Trophoblast cell (in vitro differentiated cells and primary cell): ENCODE measurements at regions not wholly inside any gene's neighbourhood (a gene's known extent, or its start where the extent isn't known, plus 50 kb on each side); places are given as distances from the start of the nearest gene placed in this dataset.

Source experiments
- DNase-seq, 2 donors: peaks; one replicate each; pipeline ENCODE4 v3.0.0-alpha.2; 2016
- H2AFZ ChIP-seq: 2 replicates; pipeline ENCODE4 v1.6.1; 2013; ENCODE audit warnings: low read length, moderate library complexity, mild to moderate bottlenecking; ENCODE audit not compliant: insufficient read depth, poor library complexity
- H2AK5ac ChIP-seq: 2 replicates; pipeline ENCODE4 v1.6.1; 2013; ENCODE audit warnings: mild to moderate bottlenecking, low read length
- H2BK120ac ChIP-seq: 2 replicates; pipeline ENCODE4 v1.6.1; 2013; ENCODE audit warnings: low read length, mild to moderate bottlenecking, moderate library complexity; ENCODE audit not compliant: insufficient read depth, poor library complexity
- H2BK12ac ChIP-seq: 2 replicates; pipeline ENCODE4 v1.6.1; 2013; ENCODE audit warnings: mild to moderate bottlenecking, low read length, moderate library complexity
- H2BK5ac ChIP-seq: 2 replicates; pipeline ENCODE4 v1.6.1; 2013; ENCODE audit warnings: low read length, low read depth, moderate library complexity, mild to moderate bottlenecking; ENCODE audit not compliant: poor library complexity
- H3K14ac ChIP-seq: 2 replicates; pipeline ENCODE4 v1.6.1; 2013; ENCODE audit warnings: mild to moderate bottlenecking, low read length
- H3K18ac ChIP-seq: 2 replicates; pipeline ENCODE4 v1.6.1; 2013; ENCODE audit warnings: mild to moderate bottlenecking, low read length
- H3K23ac ChIP-seq: 2 replicates; pipeline ENCODE4 v1.6.1; 2013; ENCODE audit warnings: low read length
- H3K27ac ChIP-seq: 2 replicates; pipeline ENCODE4 v1.5.1; 2013; ENCODE audit warnings: low read depth, mild to moderate bottlenecking, inconsistent platforms, low read length, moderate library complexity
- H3K27me3 ChIP-seq: 2 replicates; pipeline ENCODE4 v1.6.1; 2013; ENCODE audit warnings: inconsistent platforms, mild to moderate bottlenecking, low read length, moderate library complexity; ENCODE audit not compliant: insufficient read depth
- H3K36me3 ChIP-seq, 2 experiments: 1 replicate in 1 of 2; 2 replicates in 1 of 2; pipeline ENCODE4 v1.6.1; 2013; ENCODE audit warnings: low read length in 2 of 2, mild to moderate bottlenecking in 2 of 2, moderate library complexity in 1 of 2; ENCODE audit not compliant: insufficient read depth in 2 of 2, control insufficient read depth in 1 of 2
- H3K4ac ChIP-seq: 2 replicates; pipeline ENCODE4 v1.6.1; 2013; ENCODE audit warnings: low read depth, mild to moderate bottlenecking, low read length, moderate library complexity
- H3K4me1 ChIP-seq, 2 experiments: 1 replicate in 1 of 2; 2 replicates in 1 of 2; pipeline ENCODE4 v1.6.1; 2013; ENCODE audit warnings: low read length in 2 of 2, mild to moderate bottlenecking in 2 of 2, moderate library complexity in 1 of 2; ENCODE audit not compliant: insufficient read depth in 2 of 2, control insufficient read depth in 1 of 2
- H3K4me2 ChIP-seq: 2 replicates; pipeline ENCODE4 v1.6.1; 2013; ENCODE audit warnings: inconsistent platforms, mild to moderate bottlenecking, low read length, moderate library complexity
- H3K4me3 ChIP-seq: 2 replicates; pipeline ENCODE4 v1.5.1; 2013; ENCODE audit warnings: mild to moderate bottlenecking, low read depth, low read length, inconsistent platforms
- H3K79me1 ChIP-seq: one replicate; pipeline ENCODE4 v1.6.1; 2013; ENCODE audit warnings: low read length
- H3K79me2 ChIP-seq: 2 replicates; pipeline ENCODE4 v1.6.1; 2013; ENCODE audit warnings: low read length, mild to moderate bottlenecking; ENCODE audit not compliant: control insufficient read depth, insufficient read depth, poor library complexity
- H3K9ac ChIP-seq: 2 replicates; pipeline ENCODE4 v1.6.1; 2013; ENCODE audit warnings: mild to moderate bottlenecking, low read length
- H3K9me3 ChIP-seq: 2 replicates; pipeline ENCODE4 v1.6.1; 2013; ENCODE audit warnings: low read depth, mild to moderate bottlenecking, control low read depth, inconsistent platforms, low read length; ENCODE audit not compliant: insufficient read depth
- H4K12ac ChIP-seq: 2 replicates; pipeline ENCODE4 v1.6.1; 2013; ENCODE audit warnings: low read depth, mild to moderate bottlenecking, low read length, moderate library complexity
- H4K8ac ChIP-seq: 2 replicates; pipeline ENCODE4 v1.6.1; 2013; ENCODE audit warnings: low read depth, mild to moderate bottlenecking, low read length, moderate library complexity
- H4K91ac ChIP-seq: one replicate; pipeline ENCODE4 v1.6.1; 2013; ENCODE audit warnings: low read depth, mild to moderate bottlenecking, low read length, moderate library complexity
- WGBS: extraction: QIAGEN DNeasy Blood & Tissue Kit; methylation state at CpG from one replicate; pipeline ENCODE4 v1.1.7; 2013; ENCODE audit warnings: missing lambda C conversion rate; ENCODE audit not compliant: insufficient read length, insufficient coverage; ENCODE audit errors: extremely low coverage; 5-methylcytosine and 5-hydroxymethylcytosine counted together

DNA sequence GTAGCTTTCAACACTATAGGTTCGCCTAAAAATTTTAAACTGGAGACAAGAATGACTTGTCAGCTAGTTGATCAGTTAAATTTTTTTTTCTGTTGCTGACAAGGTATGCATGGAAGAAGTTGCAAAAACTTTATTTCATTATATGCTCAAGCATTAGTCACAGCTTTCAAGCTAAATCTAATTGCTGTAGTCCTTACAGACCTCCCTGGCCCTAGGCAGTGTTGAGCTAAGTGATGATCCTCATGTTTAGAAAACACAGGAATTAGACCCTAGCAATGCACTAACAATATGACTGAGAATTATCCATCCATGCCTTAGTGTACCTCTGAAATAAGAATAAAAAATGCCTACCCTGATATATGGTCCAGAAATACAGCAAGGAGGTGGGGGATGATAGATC lies 253.4 kb downstream of the SP3 start:
- H3K9ac ChIP-seq = no peak overlapping the region
- no peak overlapping the region for H3K23ac ChIP-seq
- H3K18ac ChIP-seq = no peak overlapping the region
- H3K4me2 ChIP-seq = no peak overlapping the region
- H4K12ac ChIP-seq = no peak overlapping the region
- no peak overlapping the region for H2AFZ ChIP-seq
- H2BK5ac ChIP-seq = no peak overlapping the region
- H3K4me3 ChIP-seq = no peak overlapping the region
- no peak overlapping the region for H3K27ac ChIP-seq
- H3K4me1 ChIP-seq = no peaks in the 10 kb centered on the region
- no peaks in the 10 kb centered on the region for H3K36me3 ChIP-seq
- WGBS = no CpG with 5 or more reads among the region's 1 CpG
- no peak overlapping the region for H2BK120ac ChIP-seq
- no peaks in the 10 kb centered on the region for H3K79me1 ChIP-seq
- no peaks in the 10 kb centered on the region for H3K9me3 ChIP-seq
- H3K4ac ChIP-seq = no peak overlapping the region
- H2BK12ac ChIP-seq = no peak overlapping the region
- H4K8ac ChIP-seq = no peak overlapping the region
- no peaks in the 10 kb centered on the region for H3K79me2 ChIP-seq
- H2AK5ac ChIP-seq = no peak overlapping the region
- no peak overlapping the region for H4K91ac ChIP-seq
- no peak overlapping the region for H3K14ac ChIP-seq
- DNase-seq = no peak
- no peaks in the 10 kb centered on the region for H3K27me3 ChIP-seq

DNA sequence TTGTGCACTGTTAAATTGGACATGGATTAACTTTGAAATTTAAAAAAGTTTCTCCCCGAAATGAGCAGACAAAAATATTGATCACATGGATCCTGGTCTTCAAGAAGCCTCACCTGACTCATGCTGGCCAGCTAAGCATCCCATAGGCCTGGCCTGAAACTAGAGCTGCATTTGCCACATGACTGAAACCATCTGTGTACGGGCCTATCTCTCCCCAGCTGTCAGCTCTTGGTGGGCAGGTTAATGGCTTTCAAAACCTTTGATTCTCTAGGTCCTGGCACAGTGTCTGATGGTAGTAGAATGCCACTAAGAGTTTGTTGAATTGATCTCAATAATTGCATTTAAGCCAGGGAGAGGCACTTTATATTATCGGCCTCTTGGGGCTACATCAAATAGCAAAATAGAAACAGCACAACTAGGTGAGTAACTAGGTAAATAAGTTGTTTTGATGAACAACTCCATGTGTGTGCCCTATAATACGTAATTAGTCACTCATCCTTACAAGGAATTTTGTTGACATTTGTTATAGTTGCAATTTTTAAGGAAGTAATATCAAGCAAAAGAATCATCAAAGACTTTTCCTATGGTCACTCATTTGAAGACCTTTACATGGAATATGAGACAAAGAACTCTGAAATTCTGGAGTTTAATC lies 251.1 kb downstream of the SP3 start:
- Histone ChIP-seq H4K12ac (no peak overlapping the region), H3K27me3 (no peaks in the 10 kb centered on the region), H2AFZ (no peak overlapping the region), H3K9ac (no peak overlapping the region), H4K8ac (no peak overlapping the region), H3K23ac (no peak overlapping the region), H3K79me1 (no peaks in the 10 kb centered on the region), H3K18ac (no peak overlapping the region), H3K4me3 (no peak overlapping the region), H3K4me1 (no peaks in the 10 kb centered on the region), H3K79me2 (no peaks in the 10 kb centered on the region), H2BK5ac (no peak overlapping the region), H3K27ac (no peak overlapping the region), H2BK120ac (no peak overlapping the region), H2AK5ac (no peak overlapping the region), H3K9me3 (no peaks in the 10 kb centered on the region), H3K4me2 (no peak overlapping the region), H4K91ac (no peak overlapping the region), H3K14ac (no peak overlapping the region), H3K36me3 (no peaks in the 10 kb centered on the region), H2BK12ac (no peak overlapping the region), H3K4ac (no peak overlapping the region)
- DNase-seq = no peak
- WGBS = no CpG with 5 or more reads among the region's 4 CpGs

DNA sequence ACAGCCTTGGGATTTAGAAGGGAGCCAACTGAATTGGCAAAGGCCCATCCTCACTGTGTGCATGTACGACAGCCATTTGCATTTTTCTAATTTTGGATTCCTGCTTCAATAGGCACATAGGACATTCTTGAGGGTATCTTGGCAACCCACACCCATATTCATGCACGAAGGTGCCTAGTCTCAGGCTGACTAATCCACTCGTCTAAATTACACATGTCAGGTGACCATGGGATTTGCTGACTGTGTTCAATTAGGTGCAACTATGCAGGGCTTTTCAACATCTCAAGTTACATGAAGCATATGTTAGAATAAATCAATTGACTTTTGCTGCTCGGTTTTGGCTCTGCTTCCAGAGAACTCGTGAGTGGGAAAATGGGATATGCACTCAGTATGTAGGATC lies 249.7 kb downstream of the SP3 start:
- H2BK12ac ChIP-seq = no peak overlapping the region
- peaks cover 0 to 2% of the 10 kb centered on the region in 2 experiments for H3K4me1 ChIP-seq
- H3K27me3 ChIP-seq = no peaks in the 10 kb centered on the region
- no peak overlapping the region for H3K23ac ChIP-seq
- H3K9me3 ChIP-seq = no peaks in the 10 kb centered on the region
- H4K8ac ChIP-seq = no peak overlapping the region
- no peak overlapping the region for H2BK120ac ChIP-seq
- H3K18ac ChIP-seq = no peak overlapping the region
- no peak overlapping the region for H4K91ac ChIP-seq
- H2BK5ac ChIP-seq = no peak overlapping the region
- no peak for DNase-seq
- no peak overlapping the region for H3K4me3 ChIP-seq
- no peak overlapping the region for H3K4ac ChIP-seq
- no peaks in the 10 kb centered on the region for H3K79me2 ChIP-seq
- H2AFZ ChIP-seq = no peak overlapping the region
- no peak overlapping the region for H4K12ac ChIP-seq
- H3K9ac ChIP-seq = no peak overlapping the region
- no peak overlapping the region for H3K27ac ChIP-seq
- no peak overlapping the region for H3K14ac ChIP-seq
- no peak overlapping the region for H3K4me2 ChIP-seq
- no peak overlapping the region for H2AK5ac ChIP-seq
- no peaks in the 10 kb centered on the region for H3K36me3 ChIP-seq
- H3K79me1 ChIP-seq = no peaks in the 10 kb centered on the region
- WGBS = no CpG with 5 or more reads among the region's 5 CpGs

DNA sequence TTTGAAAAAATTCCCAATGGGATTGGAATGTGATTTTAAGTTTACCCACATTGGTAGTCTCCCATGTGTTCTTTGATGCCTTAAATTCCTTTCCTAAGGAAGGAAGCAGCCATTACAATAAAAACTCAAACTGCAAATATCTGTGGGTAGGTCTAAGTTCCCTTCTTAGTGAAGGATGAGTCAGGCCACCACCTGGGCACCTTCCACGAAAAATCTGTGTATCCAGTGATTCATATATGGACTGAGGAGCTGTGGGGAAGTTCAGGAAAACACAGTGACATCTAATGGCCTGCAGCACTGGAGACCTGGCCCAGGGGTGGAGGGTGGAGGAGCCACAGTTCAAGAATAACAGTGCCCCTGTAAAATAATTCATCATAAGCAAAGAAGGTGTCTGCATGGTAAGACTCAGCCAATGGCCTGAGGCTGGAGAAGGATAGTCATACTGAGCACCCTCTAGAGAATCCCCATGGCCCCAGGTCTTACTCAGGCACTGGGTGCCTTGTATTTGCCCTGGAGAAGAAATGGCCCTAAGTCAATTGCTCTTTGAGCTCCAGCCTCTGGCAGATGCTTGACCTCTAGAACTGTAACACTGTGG lies 248.6 kb downstream of the SP3 start:
- H4K91ac ChIP-seq = no peak overlapping the region
- H3K27me3 ChIP-seq = no peaks in the 10 kb centered on the region
- H3K4me3 ChIP-seq = no peak overlapping the region
- no peak overlapping the region for H3K23ac ChIP-seq
- H3K4me1 ChIP-seq = peaks cover 0 to 2% of the 10 kb centered on the region in 2 experiments
- H2AK5ac ChIP-seq = no peak overlapping the region
- no peaks in the 10 kb centered on the region for H3K79me2 ChIP-seq
- no peak overlapping the region for H3K4me2 ChIP-seq
- H3K36me3 ChIP-seq = no peaks in the 10 kb centered on the region
- H2BK12ac ChIP-seq = no peak overlapping the region
- H2BK5ac ChIP-seq = no peak overlapping the region
- no peak overlapping the region for H3K27ac ChIP-seq
- no peak overlapping the region for H2AFZ ChIP-seq
- DNase-seq = peak in 1 of 2 donors; percentile 3
- no peak overlapping the region for H3K18ac ChIP-seq
- H3K9me3 ChIP-seq = no peaks in the 10 kb centered on the region
- no peak overlapping the region for H3K4ac ChIP-seq
- H4K8ac ChIP-seq = no peak overlapping the region
- H2BK120ac ChIP-seq = no peak overlapping the region
- no peak overlapping the region for H4K12ac ChIP-seq
- no CpG with 5 or more reads among the region's 1 CpG for WGBS
- H3K9ac ChIP-seq = no peak overlapping the region
- H3K79me1 ChIP-seq = no peaks in the 10 kb centered on the region
- no peak overlapping the region for H3K14ac ChIP-seq
